ENCODE measurements at regions not wholly inside any gene's neighbourhood (a gene's known extent, or its start where the extent isn't known, plus 50 kb on each side); places are given as distances from the start of the nearest gene placed in this dataset.

GRCh38 chr12:17342381-17342961, 736.5 kb upstream of the LMO3 start:
- DNase-seq, result no peak
- Mint-ChIP-seq H3K4me3 (ENCODE audit: low read depth, unreplicated experiment) (no peak overlapping the region), H3K4me1 (ENCODE audit: low read depth, unreplicated experiment) (no peaks in the 10 kb centered on the region), H3K36me3 (ENCODE audit: insufficient read depth, unreplicated experiment) (no peaks in the 10 kb centered on the region), H3K27ac (ENCODE audit: unreplicated experiment) (no peak overlapping the region), H3K9me3 (ENCODE audit: low read depth, unreplicated experiment) (peaks cover 7% of the 10 kb centered on the region), H3K27me3 (ENCODE audit: unreplicated experiment) (no peaks in the 10 kb centered on the region)
- intact Hi-C loops (cut with micrococcal nuclease; ENCODE audit: unreplicated experiment), result no loop called here
- BruUV-seq (replicated peaks), result no TSS peak
- TF ChIP-seq, protein P1, sequence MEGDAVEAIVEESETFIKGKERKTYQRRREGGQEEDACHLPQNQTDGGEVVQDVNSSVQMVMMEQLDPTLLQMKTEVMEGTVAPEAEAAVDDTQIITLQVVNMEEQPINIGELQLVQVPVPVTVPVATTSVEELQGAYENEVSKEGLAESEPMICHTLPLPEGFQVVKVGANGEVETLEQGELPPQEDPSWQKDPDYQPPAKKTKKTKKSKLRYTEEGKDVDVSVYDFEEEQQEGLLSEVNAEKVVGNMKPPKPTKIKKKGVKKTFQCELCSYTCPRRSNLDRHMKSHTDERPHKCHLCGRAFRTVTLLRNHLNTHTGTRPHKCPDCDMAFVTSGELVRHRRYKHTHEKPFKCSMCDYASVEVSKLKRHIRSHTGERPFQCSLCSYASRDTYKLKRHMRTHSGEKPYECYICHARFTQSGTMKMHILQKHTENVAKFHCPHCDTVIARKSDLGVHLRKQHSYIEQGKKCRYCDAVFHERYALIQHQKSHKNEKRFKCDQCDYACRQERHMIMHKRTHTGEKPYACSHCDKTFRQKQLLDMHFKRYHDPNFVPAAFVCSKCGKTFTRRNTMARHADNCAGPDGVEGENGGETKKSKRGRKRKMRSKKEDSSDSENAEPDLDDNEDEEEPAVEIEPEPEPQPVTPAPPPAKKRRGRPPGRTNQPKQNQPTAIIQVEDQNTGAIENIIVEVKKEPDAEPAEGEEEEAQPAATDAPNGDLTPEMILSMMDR (IDR thresholded peaks at IDR 0.05; ENCODE audit: unreplicated experiment), result no peak
- CTCF ChIA-PET, result no interaction called here

- Mint-ChIP-seq H3K27me3 (ENCODE audit: unreplicated experiment) (no peaks in the 10 kb centered on the region), H3K27ac (ENCODE audit: unreplicated experiment) (no peak overlapping the region), H3K36me3 (ENCODE audit: insufficient read depth, unreplicated experiment) (no peaks in the 10 kb centered on the region), H3K4me1 (ENCODE audit: low read depth, unreplicated experiment) (peaks cover 16% of the 10 kb centered on the region), H3K9me3 (ENCODE audit: low read depth, unreplicated experiment) (peaks cover 2% of the 10 kb centered on the region), H3K4me3 (ENCODE audit: low read depth, unreplicated experiment) (no peak overlapping the region)
- BruUV-seq (replicated peaks), result no TSS peak
- CTCF ChIA-PET, result interaction anchor here (1.7 kb wide), 1 partner anchor 13 kb away, joined by 3 read pairs; no protein-coding TSS in a partner anchor
- TF ChIP-seq, protein P1 (IDR thresholded peaks at IDR 0.05; ENCODE audit: unreplicated experiment), result no peak
- intact Hi-C loops (cut with micrococcal nuclease; ENCODE audit: unreplicated experiment), result no loop called here
- no peak for DNase-seq
Measured at GRCh38 chr12:17335487-17335886, 729.5 kb upstream of the LMO3 start.

GRCh38 chr12:17334784-17335183, 728.8 kb upstream of the LMO3 start:
- Mint-ChIP-seq H3K4me1 (ENCODE audit: low read depth, unreplicated experiment) (peaks cover 16% of the 10 kb centered on the region), H3K9me3 (ENCODE audit: low read depth, unreplicated experiment) (peaks cover 2% of the 10 kb centered on the region), H3K4me3 (ENCODE audit: low read depth, unreplicated experiment) (no peak overlapping the region), H3K27ac (ENCODE audit: unreplicated experiment) (no peak overlapping the region), H3K27me3 (ENCODE audit: unreplicated experiment) (no peaks in the 10 kb centered on the region), H3K36me3 (ENCODE audit: insufficient read depth, unreplicated experiment) (no peaks in the 10 kb centered on the region)
- intact Hi-C loops (cut with micrococcal nuclease; ENCODE audit: unreplicated experiment), result no loop called here
- DNase-seq, result no peak
- CTCF ChIA-PET, result interaction anchor here (1.7 kb wide), 1 partner anchor 12 kb away, joined by 3 read pairs; no protein-coding TSS in a partner anchor
- BruUV-seq (replicated peaks), result no TSS peak
- TF ChIP-seq, protein P1 (IDR thresholded peaks at IDR 0.05; ENCODE audit: unreplicated experiment), result no peak

DNA sequence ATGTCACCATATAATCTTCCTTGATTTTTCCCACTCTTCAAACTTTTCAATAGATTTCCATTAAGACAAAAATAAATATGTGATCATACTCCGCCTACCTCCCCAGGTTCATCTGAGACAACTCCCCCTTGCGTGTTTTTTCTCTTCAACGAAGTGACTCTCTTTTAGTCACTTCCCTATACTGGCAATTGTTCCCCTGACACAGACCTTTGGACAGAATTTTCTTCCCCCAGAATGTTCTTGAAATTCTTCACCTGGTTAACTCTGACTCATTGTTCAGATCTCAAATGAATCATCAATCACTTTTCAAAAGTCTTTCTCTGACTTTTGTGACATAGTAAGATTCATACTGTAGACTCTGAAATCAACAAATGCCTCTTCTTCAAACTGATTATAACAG, 727.3 kb upstream of the LMO3 start:
- Mint-ChIP-seq H3K27me3 (ENCODE audit: unreplicated experiment) (no peaks in the 10 kb centered on the region), H3K27ac (ENCODE audit: unreplicated experiment) (no peak overlapping the region), H3K4me1 (ENCODE audit: low read depth, unreplicated experiment) (peaks cover 16% of the 10 kb centered on the region), H3K9me3 (ENCODE audit: low read depth, unreplicated experiment) (no peaks in the 10 kb centered on the region), H3K4me3 (ENCODE audit: low read depth, unreplicated experiment) (no peak overlapping the region), H3K36me3 (ENCODE audit: insufficient read depth, unreplicated experiment) (no peaks in the 10 kb centered on the region)
- TF ChIP-seq, protein P1 (IDR thresholded peaks at IDR 0.05; ENCODE audit: unreplicated experiment), result no peak
- intact Hi-C loops (cut with micrococcal nuclease; ENCODE audit: unreplicated experiment), result no loop called here
- CTCF ChIA-PET, result no interaction called here
- no peak for DNase-seq
- BruUV-seq (replicated peaks), result no TSS peak
